Caco-2 (cell line): ENCODE measurements at regions not wholly inside any gene's neighbourhood (a gene's known extent, or its start where the extent isn't known, plus 50 kb on each side); places are given as distances from the start of the nearest gene placed in this dataset.

Experiments used
- BruUV-seq: library from RNA; stranded (reverse); fragments of 400-500 nt; replicated peaks from 2 replicates; lab custom pipeline; 2021; lab: Mats Ljungman, UMichigan
- CTCF ChIA-PET: fragments of 300-600 bp; sonication (Branson Sonifier 250); formaldehyde crosslinking; loops from one replicate; lab custom pipeline; 2022; ENCODE audit warnings: antibody characterized with exemption; lab: Charles Lee
- POLR2A ChIA-PET: fragments of 300-600 bp; sonication (Branson Sonifier 250); formaldehyde crosslinking; loops from one replicate; lab custom pipeline; 2022; ENCODE audit warnings: antibody characterized with exemption; lab: Charles Lee
- DNase-seq, 2 experiments: peaks; one replicate each; pipeline versions ENCODE4 v3.0.0 to v3.0.0-alpha.2; 2020 to 2022
- H3K27me3 ChIP-seq: replicated peaks from 2 replicates; pipeline ENCODE4 v1.6.0; 2011; ENCODE audit warnings: low read length; ENCODE audit not compliant: control insufficient read depth, insufficient read depth
- H3K36me3 ChIP-seq: 2 replicates; pipeline ENCODE4 v1.5.1; 2011; ENCODE audit warnings: low read length; ENCODE audit not compliant: control insufficient read depth, insufficient read depth
- H3K4me1 ChIP-seq: fragments of 250-450 bp; sonication (Bioruptor Pico); 2 replicates; pipeline ENCODE4 v1.5.1; 2020; ENCODE audit warnings: mild to moderate bottlenecking
- H3K4me3 ChIP-seq: 2 replicates; pipeline ENCODE4 v1.5.1; 2011; ENCODE audit warnings: low read depth, mild to moderate bottlenecking, control low read depth, low read length
- H3K9me3 ChIP-seq: fragments of 250-450 bp; sonication (Bioruptor Pico); 2 replicates; pipeline ENCODE4 v1.5.1; 2020; ENCODE audit warnings: mild to moderate bottlenecking, moderate library complexity
- H3K27ac Mint-ChIP-seq: one replicate; pipeline ENCODE4 v1.8.0; 2022; ENCODE audit warnings: mixed read lengths; ENCODE audit not compliant: unreplicated experiment
- H3K27me3 Mint-ChIP-seq: one replicate; pipeline ENCODE4 v1.8.0; 2022; ENCODE audit warnings: mixed read lengths; ENCODE audit not compliant: insufficient read depth, unreplicated experiment
- H3K36me3 Mint-ChIP-seq: one replicate; pipeline ENCODE4 v1.8.0; 2022; ENCODE audit warnings: mild to moderate bottlenecking, mixed read lengths; ENCODE audit not compliant: insufficient read depth, unreplicated experiment
- H3K4me1 Mint-ChIP-seq: one replicate; pipeline ENCODE4 v1.8.0; 2022; ENCODE audit warnings: low read depth, mixed read lengths; ENCODE audit not compliant: unreplicated experiment
- H3K4me3 Mint-ChIP-seq: one replicate; pipeline ENCODE4 v1.8.0; 2022; ENCODE audit warnings: mild to moderate bottlenecking, moderate library complexity, mixed read lengths; ENCODE audit not compliant: unreplicated experiment
- H3K9me3 Mint-ChIP-seq: one replicate; pipeline ENCODE4 v1.8.0; 2022; ENCODE audit warnings: mixed read lengths; ENCODE audit not compliant: unreplicated experiment
- CTCF ChIP-seq, 2 experiments: fragments of 200-600 bp in 1 of 2; IDR thresholded peaks; 1 replicate in 1 of 2; 2 replicates in 1 of 2; pipeline versions ENCODE4 v1.5.1 to v1.8.0; 2011 to 2022; ENCODE audit warnings: antibody characterized with exemption in 1 of 2, control low read depth in 1 of 2, inconsistent platforms in 1 of 2, low read depth in 1 of 2, low read length in 1 of 2, mild to moderate bottlenecking in 1 of 2, moderate library complexity in 1 of 2; ENCODE audit not compliant: insufficient read depth in 1 of 2, severe bottlenecking in 1 of 2, unreplicated experiment in 1 of 2
- intact Hi-C: fragments of 100-400 bp; cut with micrococcal nuclease; formaldehyde crosslinking; loops from one replicate; pipeline ENCODE4 v1.10.0; 2022; ENCODE audit not compliant: unreplicated experiment

GRCh38 chr5:30802961-30803705 is 390.4 kb upstream of the CDH6 start:
- no peaks in the 10 kb centered on the region for H3K36me3 Mint-ChIP-seq
- BruUV-seq, result no TSS peak
- Histone ChIP-seq H3K36me3 (no peaks in the 10 kb centered on the region), H3K4me1 (no peaks in the 10 kb centered on the region), H3K9me3 (no peaks in the 10 kb centered on the region), H3K4me3 (no peak overlapping the region), H3K27me3 (no peaks in the 10 kb centered on the region)
- peaks cover 6% of the 10 kb centered on the region for H3K4me1 Mint-ChIP-seq
- H3K27me3 Mint-ChIP-seq, result peaks cover 6% of the 10 kb centered on the region
- intact Hi-C loops, result no loop called here
- no peak for DNase-seq
- no peak overlapping the region for H3K4me3 Mint-ChIP-seq
- no peak overlapping the region for H3K27ac Mint-ChIP-seq
- H3K9me3 Mint-ChIP-seq, result no peaks in the 10 kb centered on the region
- ChIA-PET POLR2A (interaction anchor here (0.6 kb wide), 1 partner anchor 120 kb away, joined by 3 read pairs; no protein-coding TSS in a partner anchor), CTCF (no interaction called here)
- TF ChIP-seq CTCF (IDR thresholded peaks at IDR 0.05; ENCODE audit: insufficient read depth in 1 of 2, low read depth in 1 of 2, low read length in 1 of 2, severe bottlenecking in 1 of 2, unreplicated experiment in 1 of 2), result no peak

GRCh38 chr5:30781643-30782042 is 411.8 kb upstream of the CDH6 start:
- no peaks in the 10 kb centered on the region for H3K4me1 Mint-ChIP-seq
- H3K27ac Mint-ChIP-seq, result no peak overlapping the region
- no peaks in the 10 kb centered on the region for H3K9me3 Mint-ChIP-seq
- H3K27me3 Mint-ChIP-seq, result peaks cover 6% of the 10 kb centered on the region
- H3K4me3 ChIP-seq, result no peak overlapping the region
- H3K4me3 Mint-ChIP-seq, result no peak overlapping the region
- no peaks in the 10 kb centered on the region for H3K4me1 ChIP-seq
- H3K36me3 Mint-ChIP-seq, result no peaks in the 10 kb centered on the region
- BruUV-seq, result no TSS peak
- ChIA-PET POLR2A (no interaction called here), CTCF (no interaction called here)
- no peaks in the 10 kb centered on the region for H3K27me3 ChIP-seq
- no peaks in the 10 kb centered on the region for H3K9me3 ChIP-seq
- intact Hi-C loops, result no loop called here
- H3K36me3 ChIP-seq, result no peaks in the 10 kb centered on the region
- no peak for DNase-seq
- no peak for TF ChIP-seq CTCF (IDR thresholded peaks at IDR 0.05; ENCODE audit: insufficient read depth in 1 of 2, low read depth in 1 of 2, low read length in 1 of 2, severe bottlenecking in 1 of 2, unreplicated experiment in 1 of 2)

GRCh38 chr5:30768056-30768690 is 425.3 kb upstream of the CDH6 start:
- CTCF ChIA-PET, result no interaction called here
- no TSS peak for BruUV-seq
- no peak for DNase-seq
- Mint-ChIP-seq H3K9me3 (no peaks in the 10 kb centered on the region), H3K4me3 (no peak overlapping the region), H3K27ac (no peak overlapping the region), H3K4me1 (no peaks in the 10 kb centered on the region), H3K36me3 (no peaks in the 10 kb centered on the region), H3K27me3 (no peaks in the 10 kb centered on the region)
- TF ChIP-seq CTCF (IDR thresholded peaks at IDR 0.05; ENCODE audit: insufficient read depth in 1 of 2, low read depth in 1 of 2, low read length in 1 of 2, severe bottlenecking in 1 of 2, unreplicated experiment in 1 of 2), result no peak
- no peaks in the 10 kb centered on the region for H3K4me1 ChIP-seq
- POLR2A ChIA-PET, result no interaction called here
- no peaks in the 10 kb centered on the region for H3K27me3 ChIP-seq
- H3K4me3 ChIP-seq, result no peak overlapping the region
- intact Hi-C loops, result no loop called here
- H3K36me3 ChIP-seq, result no peaks in the 10 kb centered on the region
- H3K9me3 ChIP-seq, result peaks cover 3% of the 10 kb centered on the region; the same call in 1 of the 2 replicates
